CD1c-positive myeloid dendritic cell (primary cell): ENCODE measurements at regions not wholly inside any gene's neighbourhood (a gene's known extent, or its start where the extent isn't known, plus 50 kb on each side); places are given as distances from the start of the nearest gene placed in this dataset.

ENCODE experiments used
- DNase-seq: peaks from one replicate; pipeline ENCODE4 v3.0.0-alpha.2; 2016; ENCODE audit errors: extremely low spot score

DNA sequence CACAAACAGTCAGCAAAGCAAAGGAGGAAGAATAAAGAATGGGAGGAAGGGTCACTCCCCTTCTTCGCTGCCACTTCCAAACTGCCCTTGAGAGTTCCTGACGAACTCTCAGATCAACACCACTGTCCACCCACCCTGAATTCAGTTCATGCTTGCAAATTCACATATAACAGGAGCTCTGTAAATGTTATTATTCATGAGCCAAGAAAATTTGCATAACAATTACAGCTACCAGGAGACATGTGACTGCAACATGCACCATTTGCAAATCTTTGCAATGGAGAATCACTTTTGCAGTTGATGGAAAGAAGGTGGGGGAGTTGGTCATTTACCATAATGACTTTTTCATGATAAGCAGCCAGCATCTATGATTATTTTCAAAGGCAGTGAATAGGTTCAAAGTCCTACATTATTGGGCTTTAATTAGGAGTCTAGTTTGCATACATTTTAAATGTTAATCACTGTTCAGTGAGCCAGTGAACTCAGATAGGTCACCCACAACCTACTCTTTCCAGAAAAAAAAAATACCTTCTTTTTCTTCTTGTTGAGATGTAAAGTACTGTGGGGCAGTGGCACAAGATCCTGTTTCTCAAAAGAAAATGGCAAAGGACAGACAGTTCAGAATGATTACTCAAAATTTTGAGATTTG is 149.7 kb downstream of the CAAP1 start:
- no peak for DNase-seq

- no peak for DNase-seq
Measured at GRCh38 chr9:26735160-26735559, 157.4 kb downstream of the CAAP1 start.

DNA sequence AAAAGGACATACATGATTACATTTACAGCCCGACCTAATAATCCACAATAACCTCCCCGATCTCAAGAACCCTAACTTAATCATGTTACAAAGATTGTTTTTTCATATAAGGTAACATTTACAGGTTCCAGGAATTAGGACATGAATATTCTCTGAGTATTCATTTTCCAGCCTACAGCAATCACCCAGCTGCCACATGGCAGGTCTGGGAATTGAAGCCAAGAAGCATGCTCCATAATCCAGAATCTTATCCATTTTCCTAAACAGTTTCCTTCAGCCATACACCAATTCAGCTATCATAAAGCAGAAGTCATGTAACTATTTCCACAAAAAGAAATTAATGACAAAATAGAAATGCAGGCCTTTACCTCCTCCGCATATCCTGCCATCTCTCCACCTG is 163.4 kb downstream of the CAAP1 start:
- DNase-seq = no peak

DNA sequence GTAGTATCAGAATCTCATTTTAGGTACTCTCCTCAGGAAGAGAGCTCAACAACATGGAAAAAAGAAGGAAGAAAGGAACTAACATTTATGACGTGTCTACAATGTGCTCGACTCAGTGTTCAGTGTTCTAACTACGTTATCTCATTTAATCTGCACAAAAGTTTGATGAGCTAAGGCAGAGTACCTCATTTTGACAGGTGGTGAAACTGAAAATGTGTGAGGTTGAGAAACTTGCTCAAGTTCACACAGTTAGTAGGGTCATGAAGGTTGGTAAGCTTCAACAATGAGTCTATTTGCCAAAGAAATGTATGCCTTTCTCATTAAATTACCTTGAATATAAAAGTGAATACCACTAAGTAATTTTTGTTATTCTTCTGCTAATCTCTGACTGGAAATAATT is 165.1 kb downstream of the CAAP1 start:
- no peak for DNase-seq

DNA sequence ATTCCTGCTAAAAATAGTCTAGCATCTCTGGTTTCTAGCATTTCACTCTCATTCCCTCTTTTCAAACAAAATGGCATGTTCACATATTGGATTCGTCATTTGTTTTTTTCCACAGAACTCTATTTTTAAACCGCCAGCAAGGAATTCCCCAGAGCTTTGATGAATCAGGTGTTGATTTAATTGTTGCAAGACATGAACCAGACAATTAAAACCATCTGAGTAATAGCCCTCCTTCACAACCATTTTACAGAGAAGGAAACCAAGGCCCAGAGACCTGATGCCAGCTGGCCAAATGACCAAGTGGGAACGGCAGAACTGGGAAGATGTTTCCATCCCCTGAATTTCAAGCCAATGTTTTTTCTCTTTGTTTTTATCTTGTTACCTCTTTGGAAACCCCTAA is 167.0 kb downstream of the CAAP1 start:
- DNase-seq = no peak

GRCh38 chr9:26723486-26723885 is 169.1 kb downstream of the CAAP1 start:
- no peak for DNase-seq

- DNase-seq = no peak
Measured at GRCh38 chr9:26722755-26723154, 169.8 kb downstream of the CAAP1 start.

DNA sequence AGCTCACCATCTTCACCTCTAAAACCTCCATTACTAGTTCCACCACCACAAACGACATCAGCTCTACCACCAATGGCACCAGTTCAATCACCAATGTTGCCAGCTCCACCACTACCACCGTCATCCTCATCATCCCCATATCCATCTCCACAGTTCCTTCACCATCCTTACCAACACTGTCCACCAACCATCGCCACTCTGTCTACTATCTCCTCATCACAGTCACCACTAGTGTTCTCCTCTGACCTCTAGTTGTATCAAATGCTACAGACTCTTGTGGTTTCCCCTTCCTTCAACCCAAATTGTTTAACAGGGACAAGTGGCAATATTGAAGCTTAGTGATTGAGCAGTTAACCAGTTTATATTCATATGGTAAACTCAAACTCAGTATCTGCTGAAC is 182.6 kb downstream of the CAAP1 start:
- DNase-seq = no peak

GRCh38 chr9:26706223-26706622 is 186.4 kb downstream of the CAAP1 start:
- no peak for DNase-seq

- DNase-seq = no peak
Measured at GRCh38 chr9:26695298-26695622, 197.3 kb downstream of the CAAP1 start.

GRCh38 chr9:26694381-26695297 is 198.0 kb downstream of the CAAP1 start:
- no peak for DNase-seq

DNA sequence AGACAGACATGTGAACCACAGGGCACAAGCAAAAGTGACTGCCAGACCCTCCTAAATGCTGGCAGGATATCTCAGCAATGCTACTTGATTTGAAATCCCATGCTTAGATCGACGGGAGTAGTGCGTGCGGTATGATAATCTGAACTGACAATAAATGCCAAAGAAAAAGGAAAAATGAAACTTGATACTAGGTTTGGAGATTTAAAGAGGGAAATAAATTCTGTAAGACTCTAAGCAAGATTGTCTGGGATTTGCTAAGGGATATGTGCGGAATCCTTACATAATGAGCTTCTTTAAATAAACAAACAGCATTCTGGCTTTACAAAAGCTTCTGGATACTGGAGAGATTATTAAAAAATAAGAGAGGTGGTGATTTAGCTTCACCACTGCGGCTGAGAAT is 203.6 kb downstream of the CAAP1 start:
- no peak for DNase-seq

- no peak for DNase-seq
Measured at GRCh38 chr9:26687421-26687820, 205.2 kb downstream of the CAAP1 start.

DNA sequence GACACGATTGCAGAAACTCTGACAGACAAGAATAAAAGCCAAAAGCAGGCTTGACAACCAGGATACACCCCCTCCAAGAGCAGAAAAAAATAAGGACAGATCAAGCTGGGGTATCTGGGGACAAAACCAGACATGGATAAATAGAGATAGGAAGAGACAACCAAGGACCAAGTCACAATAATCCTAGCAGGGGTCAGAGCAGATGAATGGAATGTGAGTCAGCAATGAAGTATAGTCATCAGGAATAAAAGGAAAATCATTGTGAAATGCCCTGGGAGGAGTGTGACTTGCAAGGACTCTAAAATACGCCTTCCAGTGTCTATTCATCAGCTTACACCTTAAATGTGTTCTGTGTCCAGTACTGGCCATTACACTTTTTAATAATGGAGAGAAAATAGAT is 206.8 kb downstream of the CAAP1 start:
- DNase-seq = no peak

DNA sequence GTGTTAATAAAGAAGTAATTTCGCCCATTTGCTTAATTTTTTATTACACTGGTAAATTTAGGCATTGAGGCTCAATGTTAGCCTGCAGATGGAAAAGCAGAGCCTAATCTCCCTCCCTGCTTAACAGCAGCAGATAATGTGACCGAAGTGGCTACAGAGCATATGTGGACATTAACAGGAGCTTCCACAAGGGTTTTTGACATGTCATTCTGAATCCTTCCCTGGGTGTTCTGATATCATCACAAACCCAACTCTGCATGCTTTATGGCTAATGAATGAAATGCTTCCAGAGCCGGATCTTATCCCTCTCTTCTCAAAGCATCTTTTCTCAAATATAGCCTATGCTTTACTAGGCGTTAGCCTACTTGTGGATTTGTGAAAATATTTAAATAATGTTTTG is 208.6 kb downstream of the CAAP1 start:
- no peak for DNase-seq

DNA sequence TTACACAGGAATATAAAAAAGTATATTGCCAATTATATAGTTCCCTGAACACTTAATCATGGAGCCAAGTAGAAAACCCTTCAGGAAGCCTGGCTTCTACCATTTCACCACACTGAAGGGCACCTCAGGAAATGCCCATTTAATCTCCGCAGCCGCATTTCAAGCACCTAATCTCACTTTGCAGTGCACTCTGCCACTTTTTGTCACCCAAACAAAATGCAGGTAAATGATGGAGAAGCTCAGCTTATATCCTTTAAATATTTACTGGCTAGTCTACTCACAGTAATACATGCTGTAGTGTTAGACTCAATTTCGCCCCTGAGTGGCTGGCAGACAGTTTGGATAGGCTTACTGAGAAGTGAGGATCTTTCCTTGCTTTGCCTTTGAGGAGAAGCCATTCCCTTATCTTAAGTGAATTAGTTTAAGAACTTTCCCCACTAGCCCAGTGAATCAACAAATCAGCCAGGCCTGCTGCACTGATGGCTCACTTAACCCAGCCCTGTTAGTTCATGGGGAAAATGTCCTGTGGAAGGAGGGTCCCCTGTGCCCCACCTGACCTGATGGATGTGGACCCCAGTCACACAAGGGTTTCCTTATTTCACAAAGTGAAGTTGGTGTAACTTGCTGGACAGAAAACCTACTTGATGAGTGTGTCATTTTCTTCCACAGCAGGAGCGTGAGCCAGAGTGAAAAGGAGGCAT is 209.7 kb downstream of the CAAP1 start:
- DNase-seq = no peak

GRCh38 chr9:26682041-26682440 is 210.6 kb downstream of the CAAP1 start:
- no peak for DNase-seq

GRCh38 chr9:26677965-26678706 is 214.5 kb downstream of the CAAP1 start:
- DNase-seq = no peak

DNA sequence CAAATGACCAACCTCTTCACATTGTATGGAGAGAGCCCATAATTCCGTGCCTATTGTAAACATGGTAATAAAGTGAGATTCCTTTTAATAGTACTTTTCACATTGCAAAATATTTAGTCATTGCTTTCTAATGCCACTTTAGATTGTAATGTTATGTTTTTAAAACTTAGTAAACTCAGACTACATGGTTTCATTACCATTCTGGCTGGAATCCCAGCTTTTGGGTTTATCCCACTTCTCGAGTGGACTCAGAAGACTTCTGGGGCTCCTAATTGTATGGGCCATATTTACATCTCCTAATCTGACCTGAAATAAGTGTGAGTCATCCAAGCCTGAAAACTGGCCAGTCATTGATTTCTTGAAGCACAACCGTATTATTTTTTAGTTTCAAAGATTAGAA is 217.6 kb downstream of the CAAP1 start:
- DNase-seq = no peak

GRCh38 chr9:26673261-26673660 is 219.3 kb downstream of the CAAP1 start:
- no peak for DNase-seq

DNA sequence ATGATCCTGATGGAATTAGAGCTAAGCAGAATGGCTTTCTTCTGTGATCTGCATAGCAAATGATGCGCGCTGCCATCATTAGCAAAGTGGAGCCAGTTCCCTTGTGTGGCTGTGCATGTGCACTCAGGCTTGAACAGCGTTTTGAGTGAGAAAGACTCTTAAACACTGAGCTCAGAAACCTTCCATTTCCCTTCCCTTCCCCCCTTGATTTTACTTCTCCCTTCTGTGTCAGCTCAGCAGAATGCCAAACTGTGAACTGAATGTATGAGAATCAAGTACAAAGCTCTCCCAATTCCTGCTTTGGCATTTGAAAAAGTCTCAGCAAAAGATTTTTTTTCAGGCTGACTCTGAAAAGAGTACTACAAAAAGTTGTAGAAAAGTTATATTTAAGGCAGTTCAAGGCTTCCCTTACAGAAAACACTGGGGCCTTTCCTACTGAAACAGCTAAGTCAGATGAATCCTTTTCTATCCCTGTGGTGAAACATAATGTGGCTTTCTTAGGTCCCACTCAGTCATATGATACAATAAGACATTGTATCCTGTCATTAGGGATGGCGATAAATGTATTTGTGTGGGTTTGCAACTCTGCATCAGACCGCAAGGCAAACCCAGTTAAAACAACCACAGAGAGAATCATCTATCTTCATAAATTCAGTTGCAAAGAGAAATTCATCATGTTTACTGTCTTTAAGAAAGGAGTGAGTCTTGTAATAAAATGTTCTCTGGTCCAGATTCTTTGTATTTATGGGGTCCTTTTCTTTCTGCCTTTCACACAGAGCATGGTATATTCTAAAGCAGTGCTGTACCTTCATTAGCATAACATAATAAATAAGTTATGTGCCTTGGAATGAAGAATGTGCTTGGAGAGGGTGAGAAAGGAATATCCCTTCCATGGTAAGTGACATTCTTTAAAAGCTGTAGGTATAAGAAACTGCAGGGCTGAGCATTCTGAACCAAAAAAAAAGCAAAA is 222.6 kb downstream of the CAAP1 start:
- no peak for DNase-seq
